ENCODE measurements at regions not wholly inside any gene's neighbourhood (a gene's known extent, or its start where the extent isn't known, plus 50 kb on each side); places are given as distances from the start of the nearest gene placed in this dataset.

DNA sequence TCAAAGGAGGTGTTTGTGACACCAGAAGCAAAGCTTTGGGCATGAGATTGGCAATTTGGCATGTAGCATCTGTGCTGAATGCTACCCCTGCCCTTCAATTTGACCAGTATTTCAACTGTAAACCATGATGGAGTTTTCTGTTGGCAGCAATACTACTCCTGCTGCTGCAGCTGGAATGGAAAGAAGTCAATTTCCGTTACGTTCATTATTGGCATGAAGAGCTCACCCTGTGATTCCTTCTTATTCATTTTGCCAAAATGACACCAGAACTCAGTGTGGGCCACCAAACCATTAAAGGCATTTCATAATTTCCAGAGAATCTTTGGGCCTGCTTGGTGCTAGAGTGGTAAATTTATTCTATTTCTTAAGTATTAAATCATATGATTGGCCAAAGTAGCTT, 433.1 kb upstream of the DMAC1 start:
- DNase-seq (ENCODE audit: low read depth): no peak
- H3K4me3 ChIP-seq (replicated peaks; ENCODE audit: low read depth, low read length): no peak overlapping the region
- TF ChIP-seq, protein P1, sequence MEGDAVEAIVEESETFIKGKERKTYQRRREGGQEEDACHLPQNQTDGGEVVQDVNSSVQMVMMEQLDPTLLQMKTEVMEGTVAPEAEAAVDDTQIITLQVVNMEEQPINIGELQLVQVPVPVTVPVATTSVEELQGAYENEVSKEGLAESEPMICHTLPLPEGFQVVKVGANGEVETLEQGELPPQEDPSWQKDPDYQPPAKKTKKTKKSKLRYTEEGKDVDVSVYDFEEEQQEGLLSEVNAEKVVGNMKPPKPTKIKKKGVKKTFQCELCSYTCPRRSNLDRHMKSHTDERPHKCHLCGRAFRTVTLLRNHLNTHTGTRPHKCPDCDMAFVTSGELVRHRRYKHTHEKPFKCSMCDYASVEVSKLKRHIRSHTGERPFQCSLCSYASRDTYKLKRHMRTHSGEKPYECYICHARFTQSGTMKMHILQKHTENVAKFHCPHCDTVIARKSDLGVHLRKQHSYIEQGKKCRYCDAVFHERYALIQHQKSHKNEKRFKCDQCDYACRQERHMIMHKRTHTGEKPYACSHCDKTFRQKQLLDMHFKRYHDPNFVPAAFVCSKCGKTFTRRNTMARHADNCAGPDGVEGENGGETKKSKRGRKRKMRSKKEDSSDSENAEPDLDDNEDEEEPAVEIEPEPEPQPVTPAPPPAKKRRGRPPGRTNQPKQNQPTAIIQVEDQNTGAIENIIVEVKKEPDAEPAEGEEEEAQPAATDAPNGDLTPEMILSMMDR (IDR thresholded peaks at IDR 0.05; ENCODE audit: low read length, missing control alignments): no peak

DNA sequence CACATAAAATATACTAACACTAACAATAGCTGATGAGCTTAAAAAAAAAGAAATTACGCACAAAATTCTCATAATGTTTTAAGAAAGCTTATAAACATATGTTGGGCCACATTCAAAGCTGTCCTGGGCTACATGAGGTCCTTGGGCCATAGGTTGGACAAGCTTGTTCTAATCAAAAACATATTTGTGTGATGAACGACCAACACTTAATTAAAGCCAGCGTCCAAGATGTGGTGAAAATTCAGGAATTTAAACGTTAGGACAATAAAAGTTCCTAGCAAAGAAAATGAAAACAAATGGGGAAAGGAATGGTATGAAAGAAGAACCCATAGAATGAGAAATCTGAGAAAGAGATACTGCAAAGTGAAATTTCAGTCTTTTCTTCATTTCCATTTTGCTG, 429.6 kb upstream of the DMAC1 start:
- no peak for DNase-seq (ENCODE audit: low read depth)
- H3K4me3 ChIP-seq (replicated peaks; ENCODE audit: low read depth, low read length): no peak overlapping the region
- TF ChIP-seq, protein P1 (IDR thresholded peaks at IDR 0.05; ENCODE audit: low read length, missing control alignments): no peak

DNA sequence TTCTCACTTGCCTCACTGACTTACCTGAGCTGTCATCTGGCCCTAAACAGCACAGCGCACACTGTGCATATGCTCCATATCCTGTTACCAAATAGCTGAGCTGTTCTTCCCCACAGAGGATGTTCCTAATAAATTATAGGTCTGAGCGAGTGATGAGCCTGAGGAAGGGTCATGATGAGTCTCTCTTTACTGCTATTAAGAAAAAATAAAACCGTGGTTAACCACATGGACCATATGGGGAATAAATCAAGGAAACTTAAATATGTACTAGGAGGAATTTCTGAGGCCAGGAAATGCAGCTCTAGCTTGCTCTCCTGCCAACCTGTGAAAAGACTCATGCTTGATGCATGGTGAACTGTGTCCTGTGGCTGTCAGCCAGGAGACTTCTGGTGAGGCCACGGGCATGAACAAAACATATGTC, 424.8 kb upstream of the DMAC1 start:
- DNase-seq (ENCODE audit: low read depth): no peak
- TF ChIP-seq, protein P1 (IDR thresholded peaks at IDR 0.05; ENCODE audit: low read length, missing control alignments): no peak
- H3K4me3 ChIP-seq (replicated peaks; ENCODE audit: low read depth, low read length): no peak overlapping the region

DNA sequence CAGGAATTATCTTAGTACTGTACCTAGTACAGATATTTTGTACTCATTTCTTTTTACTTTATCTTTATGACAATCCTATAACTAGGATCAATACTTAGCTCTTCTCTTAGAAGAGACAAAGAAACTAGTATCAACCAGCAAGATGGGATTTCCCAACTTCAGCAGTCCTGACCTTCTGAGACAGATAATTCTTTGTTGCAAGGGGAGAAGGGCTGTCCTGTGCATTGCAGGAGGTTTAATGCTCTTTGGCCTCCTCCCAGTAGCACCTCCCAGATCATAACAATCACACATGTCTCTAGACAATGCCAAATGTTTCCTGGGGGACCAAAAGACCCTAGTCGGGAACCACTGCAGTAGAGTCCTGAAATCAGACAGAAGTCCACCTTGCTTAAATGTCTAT, 424.3 kb upstream of the DMAC1 start:
- no peak for DNase-seq (ENCODE audit: low read depth)
- H3K4me3 ChIP-seq (replicated peaks; ENCODE audit: low read depth, low read length): no peak overlapping the region
- TF ChIP-seq, protein P1 (IDR thresholded peaks at IDR 0.05; ENCODE audit: low read length, missing control alignments): no peak

DNA sequence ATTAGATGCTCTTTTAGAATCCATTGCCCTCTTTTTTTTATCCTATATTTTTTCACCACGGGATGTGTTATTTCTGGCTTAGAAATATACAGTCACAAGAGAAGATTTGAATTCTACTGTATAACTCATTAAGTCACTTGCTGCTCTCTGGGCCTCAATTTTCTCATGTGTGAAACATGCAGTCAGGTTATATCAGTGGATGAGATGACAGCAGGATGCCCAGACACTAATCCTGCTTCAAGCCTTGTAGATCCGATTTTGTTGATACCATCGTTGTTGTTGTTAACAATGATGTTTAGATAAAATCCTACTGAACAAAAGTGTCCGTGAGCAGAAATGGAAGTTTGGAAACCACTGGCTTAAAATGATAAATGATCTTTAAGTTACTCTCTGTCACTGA, 421.9 kb upstream of the DMAC1 start:
- H3K4me3 ChIP-seq (replicated peaks; ENCODE audit: low read depth, low read length): no peak overlapping the region
- no peak for DNase-seq (ENCODE audit: low read depth)
- TF ChIP-seq, protein P1 (IDR thresholded peaks at IDR 0.05; ENCODE audit: low read length, missing control alignments): no peak

DNA sequence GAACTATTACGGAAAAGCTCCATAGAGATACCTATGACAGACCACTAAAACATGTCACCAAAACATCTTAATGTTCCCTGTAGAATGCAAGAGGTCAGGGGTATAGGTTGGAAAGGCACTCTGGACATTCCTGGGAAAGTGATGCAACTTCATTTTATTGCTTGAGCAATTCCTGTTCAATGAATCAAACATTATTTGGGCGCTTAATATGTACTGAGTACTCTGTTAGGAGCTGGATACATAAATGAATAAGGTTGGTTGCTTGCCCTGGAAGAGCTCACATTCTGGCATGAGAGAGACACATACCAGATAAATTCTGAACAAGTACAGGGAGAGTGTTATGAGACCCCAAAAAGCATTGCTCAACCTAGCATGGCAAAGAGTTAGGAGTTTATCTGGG, 408.9 kb upstream of the DMAC1 start:
- DNase-seq (ENCODE audit: low read depth): no peak
- no peak overlapping the region for H3K4me3 ChIP-seq (replicated peaks; ENCODE audit: low read depth, low read length)
- TF ChIP-seq, protein P1 (IDR thresholded peaks at IDR 0.05; ENCODE audit: low read length, missing control alignments): no peak

DNA sequence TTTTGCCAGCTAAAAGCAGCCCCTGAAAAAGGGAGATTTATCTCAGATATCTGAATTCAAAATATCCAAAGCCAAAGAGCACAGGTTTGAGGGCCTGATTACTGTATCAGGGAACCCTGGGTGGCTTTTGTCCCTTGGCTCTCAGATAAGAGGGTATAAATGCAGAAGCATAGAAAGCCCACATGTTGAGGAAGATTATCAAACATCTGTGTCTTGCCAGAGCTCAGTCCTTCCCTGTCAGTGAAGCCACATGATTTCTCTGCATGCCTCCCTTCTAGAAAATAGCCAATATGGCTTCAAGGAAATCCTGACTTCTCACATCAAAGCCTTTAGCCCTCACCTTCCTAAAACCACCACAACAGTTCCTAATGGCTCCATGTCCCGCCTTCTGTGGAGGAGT, 408.0 kb upstream of the DMAC1 start:
- TF ChIP-seq, protein P1 (IDR thresholded peaks at IDR 0.05; ENCODE audit: low read length, missing control alignments): no peak
- no peak for DNase-seq (ENCODE audit: low read depth)
- no peak overlapping the region for H3K4me3 ChIP-seq (replicated peaks; ENCODE audit: low read depth, low read length)
